Nephron progenitor cell (in vitro differentiated cells): ENCODE measurements at regions not wholly inside any gene's neighbourhood (a gene's known extent, or its start where the extent isn't known, plus 50 kb on each side); places are given as distances from the start of the nearest gene placed in this dataset.
A peak's percentile ranks its signal among the peaks of the same experiment; 100 is the strongest.

ENCODE experiments used
- DNase-seq: peaks from one replicate; pipeline ENCODE4 v3.0.0; 2021
- H3K27ac Mint-ChIP-seq: 2 replicates; pipeline ENCODE4 v1.8.0; 2021; ENCODE audit warnings: mild to moderate bottlenecking, moderate library complexity, mixed read lengths
- H3K27me3 Mint-ChIP-seq: 2 replicates; pipeline ENCODE4 v1.8.0; 2021; ENCODE audit warnings: mild to moderate bottlenecking, low read depth, mixed read lengths; ENCODE audit not compliant: poor library complexity
- H3K36me3 Mint-ChIP-seq: 2 replicates; pipeline ENCODE4 v1.8.0; 2021; ENCODE audit warnings: low read depth, mixed read lengths
- H3K4me1 Mint-ChIP-seq: 2 replicates; pipeline ENCODE4 v1.8.0; 2021; ENCODE audit warnings: mixed read lengths
- H3K4me3 Mint-ChIP-seq: 2 replicates; pipeline ENCODE4 v1.8.0; 2021; ENCODE audit warnings: mild to moderate bottlenecking, moderate library complexity, mixed read lengths
- H3K9me3 Mint-ChIP-seq: 2 replicates; pipeline ENCODE4 v1.8.0; 2021; ENCODE audit warnings: mild to moderate bottlenecking, moderate library complexity, mixed read lengths
- CTCF ChIP-seq: fragments of 200-600 bp; sonication (generic); IDR thresholded peaks from 2 replicates; pipeline ENCODE4 v1.5.0; 2021; ENCODE audit warnings: antibody characterized with exemption

GRCh38 chr10:47231414-47231813, 68.6 kb upstream of the GDF10 start:
- H3K4me1 Mint-ChIP-seq, result no peaks in the 10 kb centered on the region
- H3K27me3 Mint-ChIP-seq, result peaks cover under 1% of the 10 kb centered on the region
- no peak for DNase-seq
- no peak overlapping the region for H3K4me3 Mint-ChIP-seq
- peaks cover 19% of the 10 kb centered on the region for H3K9me3 Mint-ChIP-seq
- H3K27ac Mint-ChIP-seq, result no peak overlapping the region
- TF ChIP-seq CTCF, result no peak
- peaks cover 12% of the 10 kb centered on the region for H3K36me3 Mint-ChIP-seq

- TF ChIP-seq CTCF, result no peak
- H3K36me3 Mint-ChIP-seq, result peaks cover 5% of the 10 kb centered on the region
- no peak overlapping the region for H3K4me3 Mint-ChIP-seq
Observed at GRCh38 chr10:47233631-47234030, 66.4 kb upstream of the GDF10 start.

GRCh38 chr10:47235484-47235883, 64.5 kb upstream of the GDF10 start:
- DNase-seq, result no peak
- no peak overlapping the region for H3K4me3 Mint-ChIP-seq
- no peak overlapping the region for H3K27ac Mint-ChIP-seq
- H3K4me1 Mint-ChIP-seq, result peaks cover 10% of the 10 kb centered on the region
- peaks cover 3% of the 10 kb centered on the region for H3K27me3 Mint-ChIP-seq
- TF ChIP-seq CTCF, result no peak
- H3K36me3 Mint-ChIP-seq, result no peaks in the 10 kb centered on the region
- H3K9me3 Mint-ChIP-seq, result no peaks in the 10 kb centered on the region

More at GRCh38 chr10:47233631-47234030, 66.4 kb upstream of the GDF10 start:
- no peaks in the 10 kb centered on the region for H3K27me3 Mint-ChIP-seq
- H3K27ac Mint-ChIP-seq, result no peak overlapping the region
- no peak for DNase-seq
- peaks cover 10% of the 10 kb centered on the region for H3K4me1 Mint-ChIP-seq
- H3K9me3 Mint-ChIP-seq, result peaks cover 6% of the 10 kb centered on the region

GRCh38 chr10:47237316-47238260, 62.4 kb upstream of the GDF10 start:
- Mint-ChIP-seq H3K36me3 (no peaks in the 10 kb centered on the region), H3K27me3 (peaks cover 9% of the 10 kb centered on the region), H3K27ac (peak overlapping the region; percentile 74), H3K4me3 (no peak overlapping the region), H3K9me3 (no peaks in the 10 kb centered on the region), H3K4me1 (peaks cover 15% of the 10 kb centered on the region)
- no peak for DNase-seq
- no peak for TF ChIP-seq CTCF

GRCh38 chr10:47238331-47239095, 61.5 kb upstream of the GDF10 start:
- Mint-ChIP-seq H3K36me3 (no peaks in the 10 kb centered on the region), H3K27me3 (peaks cover 9% of the 10 kb centered on the region), H3K9me3 (no peaks in the 10 kb centered on the region), H3K27ac (no peak overlapping the region), H3K4me1 (peaks cover 15% of the 10 kb centered on the region), H3K4me3 (no peak overlapping the region)
- no peak for TF ChIP-seq CTCF
- DNase-seq, result no peak
